Testis (tissue), 2 donors: ENCODE measurements at regions not wholly inside any gene's neighbourhood (a gene's known extent, or its start where the extent isn't known, plus 50 kb on each side); places are given as distances from the start of the nearest gene placed in this dataset.

ENCODE experiments used
- DNase-seq: peaks from one replicate; pipeline ENCODE4 v3.0.0-alpha.2; 2019
- H3K27ac ChIP-seq, 2 donors: fragments of 200-600 bp; sonication (generic); one replicate each; pipeline ENCODE4 v1.5.1; 2019
- H3K27me3 ChIP-seq: fragments of 200-600 bp; sonication (generic); one replicate; pipeline ENCODE4 v1.5.1; 2019
- H3K36me3 ChIP-seq: fragments of 200-600 bp; sonication (generic); one replicate; pipeline ENCODE4 v1.5.1; 2017; ENCODE audit warnings: low read depth; ENCODE audit errors: missing control alignments
- H3K4me1 ChIP-seq: fragments of 200-600 bp; sonication (generic); one replicate; pipeline ENCODE4 v1.5.1; 2019
- H3K4me3 ChIP-seq, 2 donors: fragments of 200-600 bp; sonication (generic); one replicate each; pipeline ENCODE4 v1.5.1; 2017 to 2019
- H3K9me3 ChIP-seq: fragments of 200-600 bp; sonication (generic); one replicate; pipeline ENCODE4 v1.5.1; 2017
- POLR2A ChIP-seq: fragments of 450-650 bp; IDR thresholded peaks from one replicate; pipeline ENCODE4 v1.6.1; 2017; ENCODE audit warnings: antibody characterized with exemption, mild to moderate bottlenecking, moderate library complexity
- WGBS, 2 donors: methylation state at CpG; one replicate each; pipeline ENCODE4 v1.1.5; 2018; 5-methylcytosine and 5-hydroxymethylcytosine counted together
- intact Hi-C: fragments of 100-400 bp; cut with DNase I; formaldehyde crosslinking; loops from one replicate; pipeline ENCODE4 v1.15.1; 2023; ENCODE audit warnings: low total_unique reads
- TF ChIP-seq, protein P1 (sequence below), 3 experiments: fragments of 450-650 bp in 2 of 3; fragments of 200-600 bp in 1 of 3; sonication (generic) in 1 of 3; IDR thresholded peaks; one replicate each; pipeline ENCODE4 v1.5.1; 2016 to 2019; ENCODE audit warnings: antibody characterized with exemption in 3 of 3, mild to moderate bottlenecking in 2 of 3, moderate library complexity in 1 of 3

- peak; percentile 41 for DNase-seq
- intact Hi-C loops = no loop called here
- H3K27ac ChIP-seq = no peak overlapping the region
- no peaks in the 10 kb centered on the region for H3K36me3 ChIP-seq
- no peaks in the 10 kb centered on the region for H3K9me3 ChIP-seq
- H3K27me3 ChIP-seq = no peaks in the 10 kb centered on the region
- TF ChIP-seq POLR2A = no peak
- TF ChIP-seq, protein P1, sequence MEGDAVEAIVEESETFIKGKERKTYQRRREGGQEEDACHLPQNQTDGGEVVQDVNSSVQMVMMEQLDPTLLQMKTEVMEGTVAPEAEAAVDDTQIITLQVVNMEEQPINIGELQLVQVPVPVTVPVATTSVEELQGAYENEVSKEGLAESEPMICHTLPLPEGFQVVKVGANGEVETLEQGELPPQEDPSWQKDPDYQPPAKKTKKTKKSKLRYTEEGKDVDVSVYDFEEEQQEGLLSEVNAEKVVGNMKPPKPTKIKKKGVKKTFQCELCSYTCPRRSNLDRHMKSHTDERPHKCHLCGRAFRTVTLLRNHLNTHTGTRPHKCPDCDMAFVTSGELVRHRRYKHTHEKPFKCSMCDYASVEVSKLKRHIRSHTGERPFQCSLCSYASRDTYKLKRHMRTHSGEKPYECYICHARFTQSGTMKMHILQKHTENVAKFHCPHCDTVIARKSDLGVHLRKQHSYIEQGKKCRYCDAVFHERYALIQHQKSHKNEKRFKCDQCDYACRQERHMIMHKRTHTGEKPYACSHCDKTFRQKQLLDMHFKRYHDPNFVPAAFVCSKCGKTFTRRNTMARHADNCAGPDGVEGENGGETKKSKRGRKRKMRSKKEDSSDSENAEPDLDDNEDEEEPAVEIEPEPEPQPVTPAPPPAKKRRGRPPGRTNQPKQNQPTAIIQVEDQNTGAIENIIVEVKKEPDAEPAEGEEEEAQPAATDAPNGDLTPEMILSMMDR (IDR thresholded peaks at IDR 0.05) = peak in 2 of 3 experiments; percentile 35 to 36
- no peaks in the 10 kb centered on the region for H3K4me1 ChIP-seq
- 54 to 64% methylated on average over 2 of the region's 2 CpGs for WGBS, 2 donors
- H3K4me3 ChIP-seq = no peak overlapping the region
These were observed 215.4 kb upstream of the DEFB112 start for GRCh38 chr6:50264995-50265571.

- Histone ChIP-seq H3K27ac (no peak overlapping the region), H3K9me3 (no peaks in the 10 kb centered on the region), H3K4me1 (no peaks in the 10 kb centered on the region), H3K36me3 (no peaks in the 10 kb centered on the region), H3K27me3 (no peaks in the 10 kb centered on the region), H3K4me3 (no peak overlapping the region)
- WGBS, 2 donors = 46 to 79% methylated on average over 1 of the region's 1 CpG
- TF ChIP-seq POLR2A = no peak
- TF ChIP-seq, protein P1 (IDR thresholded peaks at IDR 0.05) = no peak
- no peak for DNase-seq
- intact Hi-C loops = no loop called here
These were observed 220.7 kb upstream of the DEFB112 start for GRCh38 chr6:50270415-50270814.

- WGBS, 2 donors = 53 to 79% methylated on average over 2 of the region's 2 CpGs
- H3K36me3 ChIP-seq = no peaks in the 10 kb centered on the region
These were observed 221.5 kb upstream of the DEFB112 start for GRCh38 chr6:50271266-50271665.

DNA sequence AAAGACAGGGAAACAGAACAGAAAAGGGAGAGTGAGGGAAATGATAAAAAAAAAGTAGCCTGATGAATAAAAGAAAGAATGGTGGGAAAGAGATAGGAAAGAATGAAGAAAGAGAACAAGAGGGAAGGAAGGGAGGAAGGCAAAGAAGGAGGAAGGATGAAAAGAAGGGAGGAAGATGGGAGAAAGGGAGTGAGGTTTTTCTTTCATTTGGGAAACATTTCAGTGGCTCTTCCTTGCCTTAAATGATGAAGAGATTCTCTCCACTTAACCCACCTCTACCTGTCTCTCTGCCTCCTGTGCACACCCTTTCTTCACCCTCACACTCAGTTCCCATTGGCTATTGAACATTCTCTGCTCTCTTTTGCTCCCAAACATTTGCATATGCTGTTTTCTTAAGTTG lies 222.1 kb upstream of the DEFB112 start:
- no peak for TF ChIP-seq POLR2A
- TF ChIP-seq, protein P1 (IDR thresholded peaks at IDR 0.05) = no peak
- no peak for DNase-seq
- Histone ChIP-seq H3K27ac (no peak overlapping the region), H3K27me3 (no peaks in the 10 kb centered on the region), H3K4me1 (no peaks in the 10 kb centered on the region), H3K4me3 (no peak overlapping the region), H3K36me3 (no peaks in the 10 kb centered on the region), H3K9me3 (no peaks in the 10 kb centered on the region)
- intact Hi-C loops = no loop called here

More at GRCh38 chr6:50271266-50271665, 221.5 kb upstream of the DEFB112 start:
- intact Hi-C loops = no loop called here
- no peak for DNase-seq
- Histone ChIP-seq H3K9me3 (no peaks in the 10 kb centered on the region), H3K4me3 (no peak overlapping the region), H3K27ac (no peak overlapping the region), H3K27me3 (no peaks in the 10 kb centered on the region), H3K4me1 (no peaks in the 10 kb centered on the region)
- TF ChIP-seq, protein P1 (IDR thresholded peaks at IDR 0.05) = no peak
- TF ChIP-seq POLR2A = no peak

GRCh38 chr6:50272611-50273010 lies 222.9 kb upstream of the DEFB112 start:
- Histone ChIP-seq H3K27ac (no peak overlapping the region), H3K36me3 (no peaks in the 10 kb centered on the region), H3K4me1 (no peaks in the 10 kb centered on the region), H3K27me3 (no peaks in the 10 kb centered on the region), H3K4me3 (no peak overlapping the region), H3K9me3 (no peaks in the 10 kb centered on the region)
- intact Hi-C loops = no loop called here
- DNase-seq = no peak
- no peak for TF ChIP-seq POLR2A
- TF ChIP-seq, protein P1 (IDR thresholded peaks at IDR 0.05) = no peak
